HG03342 (cell line): ENCODE measurements at regions not wholly inside any gene's neighbourhood (a gene's known extent, or its start where the extent isn't known, plus 50 kb on each side); places are given as distances from the start of the nearest gene placed in this dataset.

Source experiments
- ATAC-seq: cut with Tn5 transposase; IDR thresholded peaks from one replicate; pipeline ENCODE4 v1.9.1; 2021; ENCODE audit warnings: mild to moderate bottlenecking, moderate library complexity; ENCODE audit not compliant: unreplicated experiment

- no peak for ATAC-seq
Observed at GRCh38 chr2:181185421-181185820, 205.0 kb downstream of the UBE2E3 start.

GRCh38 chr2:181185948-181186347 is 205.5 kb downstream of the UBE2E3 start:
- no peak for ATAC-seq

- ATAC-seq = no peak
Observed at GRCh38 chr2:181188605-181189004, 208.2 kb downstream of the UBE2E3 start.

GRCh38 chr2:181189951-181190350 is 209.5 kb downstream of the UBE2E3 start:
- no peak for ATAC-seq

- no peak for ATAC-seq
Observed at GRCh38 chr2:181190711-181191110, 210.3 kb downstream of the UBE2E3 start.

- no peak for ATAC-seq
Observed at GRCh38 chr2:181193550-181193949, 213.1 kb downstream of the UBE2E3 start.

- ATAC-seq = no peak
Observed at GRCh38 chr2:181196401-181196800, 216.0 kb downstream of the UBE2E3 start.

- ATAC-seq = no peak
Observed at GRCh38 chr2:181197140-181197760, 216.8 kb downstream of the UBE2E3 start.

- no peak for ATAC-seq
Observed at GRCh38 chr2:181198183-181198864, 217.9 kb downstream of the UBE2E3 start.

GRCh38 chr2:181203412-181203811 is 223.0 kb downstream of the UBE2E3 start:
- ATAC-seq = no peak

- ATAC-seq = no peak
Observed at GRCh38 chr2:181203916-181204315, 223.5 kb downstream of the UBE2E3 start.

- no peak for ATAC-seq
Observed at GRCh38 chr2:181218401-181218821, 238.0 kb downstream of the UBE2E3 start.

GRCh38 chr2:181223234-181223633 is 234.0 kb upstream of the ITGA4 start:
- no peak for ATAC-seq

GRCh38 chr2:181224866-181225265 is 232.3 kb upstream of the ITGA4 start:
- no peak for ATAC-seq

GRCh38 chr2:181228661-181229060 is 228.5 kb upstream of the ITGA4 start:
- no peak for ATAC-seq

- no peak for ATAC-seq
Observed at GRCh38 chr2:181231151-181231550, 226.0 kb upstream of the ITGA4 start.

GRCh38 chr2:181231886-181232621 is 225.1 kb upstream of the ITGA4 start:
- no peak for ATAC-seq

- no peak for ATAC-seq
Observed at GRCh38 chr2:181234487-181234891, 222.7 kb upstream of the ITGA4 start.

GRCh38 chr2:181235011-181235410 is 222.2 kb upstream of the ITGA4 start:
- no peak for ATAC-seq

- ATAC-seq = peak; percentile 98
Observed at GRCh38 chr2:181235683-181236459, 221.3 kb upstream of the ITGA4 start.

GRCh38 chr2:181239201-181239799 is 217.9 kb upstream of the ITGA4 start:
- no peak for ATAC-seq
